Breast epithelium (tissue), 3 donors: ENCODE measurements at regions not wholly inside any gene's neighbourhood (a gene's known extent, or its start where the extent isn't known, plus 50 kb on each side); places are given as distances from the start of the nearest gene placed in this dataset.

Source experiments
- CTCF ChIP-seq, 3 donors: fragments of 450-650 bp; IDR thresholded peaks; one replicate each; pipeline ENCODE4 v1.5.1; 2016 to 2017; ENCODE audit warnings: antibody characterized with exemption in 3 of 3, mild to moderate bottlenecking in 3 of 3, moderate library complexity in 3 of 3
- POLR2A ChIP-seq: fragments of 450-650 bp; IDR thresholded peaks from one replicate; pipeline ENCODE4 v1.6.1; 2016; ENCODE audit warnings: antibody characterized with exemption, mild to moderate bottlenecking, moderate library complexity
- POLR2AphosphoS5 ChIP-seq, 3 donors: sonication (generic); formaldehyde crosslinking; IDR thresholded peaks; one replicate each; pipeline ENCODE4 v1.6.1; 2017; ENCODE audit warnings: antibody characterized with exemption in 3 of 3

GRCh38 chr2:24409700-24410556, 49.6 kb upstream of the ITSN2 start:
- TF ChIP-seq POLR2A: no peak
- no peak for TF ChIP-seq POLR2AphosphoS5 (IDR thresholded peaks at IDR 0.05)
- peak; percentile 75 to 91 (median 76) for TF ChIP-seq CTCF (IDR thresholded peaks at IDR 0.05)
